ENCODE measurements at regions not wholly inside any gene's neighbourhood (a gene's known extent, or its start where the extent isn't known, plus 50 kb on each side); places are given as distances from the start of the nearest gene placed in this dataset.
"Not testable (repeated sequence)": the region's sequence is repeated elsewhere in the genome, so short reads cannot be mapped to it uniquely, and the experiment has no call there.

GRCh38 chr12:41661141-41661765 lies 473.1 kb downstream of the PDZRN4 start:
- no peak for DNase-seq (ENCODE audit: low read depth)

DNA sequence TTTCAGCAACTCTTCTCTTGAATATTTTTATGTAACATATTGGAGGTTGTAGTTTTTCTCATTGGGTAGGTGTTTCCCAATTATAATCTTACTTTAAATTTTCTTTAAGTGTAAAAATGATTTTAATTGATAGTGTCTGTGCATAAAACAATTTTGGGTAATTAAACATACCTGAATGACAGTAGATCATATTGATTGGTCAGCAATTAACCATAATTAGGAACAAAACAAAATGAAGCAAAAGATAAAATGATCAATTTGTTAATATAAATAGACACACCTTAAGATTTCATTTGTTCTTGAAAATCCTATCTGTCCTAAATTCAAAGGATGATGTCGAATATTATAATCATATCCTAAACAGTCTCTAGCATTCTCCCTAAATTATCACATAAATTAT lies 468.3 kb downstream of the PDZRN4 start:
- no peak for DNase-seq (ENCODE audit: low read depth)

DNA sequence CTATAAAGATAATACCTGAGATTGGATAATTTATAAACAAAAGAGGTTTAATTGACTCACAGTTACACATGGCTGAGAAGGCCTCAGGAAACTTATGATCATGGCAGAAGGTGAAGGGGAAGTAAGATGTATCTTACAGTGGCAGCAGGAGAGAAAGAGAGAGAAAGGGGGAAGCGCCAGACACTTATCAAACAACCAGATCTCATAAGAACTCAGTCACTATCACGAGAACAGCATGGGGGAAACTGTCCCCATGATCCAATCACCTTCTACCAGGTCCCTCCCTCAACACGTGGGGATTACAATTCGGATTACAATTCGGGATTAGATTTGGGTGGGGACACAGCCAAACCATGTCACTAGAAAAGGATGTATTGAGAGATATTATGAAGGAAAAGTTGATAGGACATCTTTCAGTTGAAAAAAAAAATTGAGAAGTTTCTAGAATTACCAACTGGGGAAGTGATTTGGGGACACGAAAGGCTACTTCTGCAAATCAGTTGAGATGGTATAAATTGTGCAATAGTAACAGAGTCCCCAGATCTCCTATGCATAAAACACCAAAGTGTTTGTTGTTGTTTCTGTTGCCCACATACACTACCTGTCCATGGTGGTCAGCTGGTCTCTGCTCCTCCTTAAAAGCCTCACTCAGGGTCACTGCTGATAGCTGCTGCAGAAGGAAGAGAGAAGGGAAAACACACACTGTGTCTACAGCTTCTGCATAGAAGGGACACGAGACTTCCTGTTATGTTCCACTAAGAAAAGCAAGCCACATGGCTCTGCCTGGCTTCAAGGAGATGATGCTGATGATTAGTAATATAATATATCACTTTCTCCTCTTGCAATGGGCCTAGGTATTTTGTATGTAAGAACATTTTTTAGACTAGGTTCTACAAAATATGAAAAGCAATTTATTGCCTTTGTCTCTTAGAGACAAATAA lies 465.5 kb downstream of the PDZRN4 start:
- DNase-seq (ENCODE audit: low read depth) = no peak

GRCh38 chr12:41652981-41653380 lies 464.9 kb downstream of the PDZRN4 start:
- DNase-seq (ENCODE audit: low read depth) = no peak

- no peak for DNase-seq (ENCODE audit: low read depth)
Measured at GRCh38 chr12:41645624-41646023, 457.5 kb downstream of the PDZRN4 start.

- not testable (repeated sequence) for DNase-seq (ENCODE audit: low read depth)
Measured at GRCh38 chr12:41642808-41643207, 454.7 kb downstream of the PDZRN4 start.

GRCh38 chr12:41636653-41637052 lies 448.5 kb downstream of the PDZRN4 start:
- DNase-seq (ENCODE audit: low read depth) = no peak

DNA sequence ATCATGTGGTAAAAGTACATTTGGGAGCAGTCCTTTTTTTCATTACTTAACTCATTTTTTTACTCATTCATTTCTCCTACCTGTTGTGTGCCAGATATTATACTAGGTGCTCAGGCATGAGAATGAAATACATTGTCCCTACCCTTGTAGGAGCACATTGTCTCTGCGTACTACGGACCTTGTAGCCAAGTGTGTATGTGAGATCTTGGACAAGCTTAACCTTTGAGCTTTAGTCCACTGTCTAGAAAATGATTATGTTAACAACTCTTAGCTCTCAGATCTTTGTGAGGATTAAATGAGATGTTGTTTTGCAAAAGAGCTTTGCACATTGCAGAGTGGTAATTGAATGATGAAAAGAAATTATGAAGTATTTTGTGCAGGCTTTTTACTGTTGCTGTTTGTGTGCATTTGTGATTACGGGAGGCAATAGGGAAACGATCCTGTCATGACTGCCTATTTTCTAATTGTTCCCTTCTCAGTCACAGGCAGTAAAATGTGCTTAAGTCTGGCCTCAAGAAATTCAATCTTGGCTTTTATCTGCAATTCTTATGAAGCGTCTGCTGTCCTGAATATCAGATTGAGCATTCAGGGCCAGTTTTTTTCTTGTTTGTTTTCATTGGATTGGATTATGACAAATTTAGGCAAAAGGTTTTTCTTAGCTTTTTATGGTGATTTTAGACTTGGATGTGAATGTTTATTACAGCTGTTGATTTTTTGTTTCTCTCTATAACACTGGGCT lies 447.7 kb downstream of the PDZRN4 start:
- DNase-seq (ENCODE audit: low read depth) = no peak

DNA sequence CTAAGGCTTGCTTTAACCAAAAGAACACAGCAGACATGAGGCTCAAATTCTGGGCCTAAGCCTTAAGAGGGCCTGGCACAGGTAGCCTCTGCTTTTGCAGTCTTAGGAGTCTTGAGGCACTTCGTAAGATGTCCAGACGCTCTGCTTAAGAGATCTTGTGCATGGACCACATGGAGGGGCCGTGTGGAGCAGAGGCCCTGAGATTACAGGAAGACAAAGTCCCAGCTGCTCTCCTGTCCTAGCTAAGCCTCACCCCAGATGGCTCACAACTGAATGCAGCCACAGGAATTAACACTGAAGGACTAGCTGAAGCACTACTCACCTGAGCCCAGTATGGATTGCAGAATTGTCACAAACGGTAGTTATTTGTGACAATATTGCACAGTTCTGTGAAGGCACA lies 446.0 kb downstream of the PDZRN4 start:
- no peak for DNase-seq (ENCODE audit: low read depth)

DNA sequence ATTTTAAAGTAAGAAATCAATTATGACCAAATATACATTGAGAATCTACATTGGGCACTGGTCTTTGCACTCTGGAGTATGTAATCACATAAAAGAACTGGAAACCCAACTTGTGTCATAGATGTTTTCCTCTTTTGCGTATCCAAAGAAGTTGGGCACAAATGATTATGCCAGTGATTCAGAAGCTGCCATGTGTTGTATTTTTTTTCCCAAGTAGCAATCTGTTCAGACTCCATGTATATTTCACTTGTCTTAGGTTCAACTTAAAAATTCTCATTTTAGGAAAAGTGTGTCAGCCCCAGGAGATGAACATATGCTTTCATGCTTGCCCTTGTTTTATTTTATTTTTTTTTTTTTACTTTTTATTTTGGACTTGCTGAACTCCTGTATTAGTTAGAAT lies 441.5 kb downstream of the PDZRN4 start:
- DNase-seq (ENCODE audit: low read depth) = no peak

DNA sequence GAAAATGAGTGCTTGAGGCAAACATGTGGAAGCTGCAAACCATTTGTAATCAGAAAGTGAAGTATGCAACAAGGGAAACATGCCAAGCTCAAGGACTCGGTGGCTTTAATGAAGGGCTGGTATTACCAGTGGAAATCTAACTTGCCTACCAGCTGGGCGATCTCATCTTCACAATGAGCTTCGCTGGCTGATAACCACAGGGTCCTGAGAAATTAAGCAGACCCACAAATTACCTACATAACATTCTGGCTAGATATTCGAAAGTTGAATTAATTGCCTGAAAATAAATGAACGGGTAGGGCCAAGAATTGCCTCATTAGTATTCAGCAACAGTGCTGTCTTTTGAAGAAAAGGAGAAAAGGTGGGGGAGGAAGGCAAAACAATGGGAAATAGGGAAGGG lies 439.4 kb downstream of the PDZRN4 start:
- no peak for DNase-seq (ENCODE audit: low read depth)

DNA sequence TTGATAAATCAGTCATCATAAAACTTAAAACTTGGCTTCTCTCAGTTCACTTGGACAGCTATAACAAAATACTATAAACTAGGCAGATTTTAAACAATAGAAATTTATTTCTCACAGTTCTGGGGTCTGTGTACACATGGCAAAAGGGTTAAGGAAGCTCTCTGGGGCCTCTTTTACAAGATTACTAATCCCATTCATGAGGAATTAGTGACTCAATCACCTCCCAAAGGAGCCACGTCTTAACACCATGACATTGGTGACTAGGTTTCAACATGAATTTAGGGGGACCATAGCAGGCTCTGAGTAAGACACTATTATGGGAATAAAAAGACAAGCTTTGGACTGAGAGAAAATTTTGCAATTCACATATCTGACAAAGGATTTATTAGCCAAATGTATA lies 436.5 kb downstream of the PDZRN4 start:
- DNase-seq (ENCODE audit: low read depth) = no peak
